DMS153 treated with DMSO at 0.1 percent for 48 hours (cell line): ENCODE measurements at regions not wholly inside any gene's neighbourhood (a gene's known extent, or its start where the extent isn't known, plus 50 kb on each side); places are given as distances from the start of the nearest gene placed in this dataset.

Experiments used
- DNase-seq: peaks from one replicate; lab custom pipeline; 2025; ENCODE audit not compliant: unreplicated experiment; lab: John Stamatoyannopoulos, UW

DNA sequence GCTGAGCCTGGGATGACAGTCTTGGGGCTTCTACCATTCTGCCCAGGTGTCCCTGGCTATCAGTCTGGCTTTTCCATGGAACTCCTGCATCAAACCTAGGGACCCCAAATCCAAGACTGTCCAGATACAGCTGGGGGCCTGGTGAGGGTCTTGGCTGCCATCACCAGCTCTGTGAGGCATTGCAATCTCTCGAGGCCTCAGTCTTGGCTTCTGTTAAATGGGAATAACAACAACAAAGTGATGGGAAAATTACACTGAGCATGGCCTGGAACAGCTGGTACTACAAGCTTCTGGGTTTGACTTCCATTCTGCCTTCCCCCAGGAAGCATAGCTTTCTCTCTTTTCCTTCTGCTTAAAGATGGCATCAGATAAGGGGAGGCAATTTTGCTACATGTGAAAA lies 50.0 kb upstream of the LCTL start:
- DNase-seq = no peak

DNA sequence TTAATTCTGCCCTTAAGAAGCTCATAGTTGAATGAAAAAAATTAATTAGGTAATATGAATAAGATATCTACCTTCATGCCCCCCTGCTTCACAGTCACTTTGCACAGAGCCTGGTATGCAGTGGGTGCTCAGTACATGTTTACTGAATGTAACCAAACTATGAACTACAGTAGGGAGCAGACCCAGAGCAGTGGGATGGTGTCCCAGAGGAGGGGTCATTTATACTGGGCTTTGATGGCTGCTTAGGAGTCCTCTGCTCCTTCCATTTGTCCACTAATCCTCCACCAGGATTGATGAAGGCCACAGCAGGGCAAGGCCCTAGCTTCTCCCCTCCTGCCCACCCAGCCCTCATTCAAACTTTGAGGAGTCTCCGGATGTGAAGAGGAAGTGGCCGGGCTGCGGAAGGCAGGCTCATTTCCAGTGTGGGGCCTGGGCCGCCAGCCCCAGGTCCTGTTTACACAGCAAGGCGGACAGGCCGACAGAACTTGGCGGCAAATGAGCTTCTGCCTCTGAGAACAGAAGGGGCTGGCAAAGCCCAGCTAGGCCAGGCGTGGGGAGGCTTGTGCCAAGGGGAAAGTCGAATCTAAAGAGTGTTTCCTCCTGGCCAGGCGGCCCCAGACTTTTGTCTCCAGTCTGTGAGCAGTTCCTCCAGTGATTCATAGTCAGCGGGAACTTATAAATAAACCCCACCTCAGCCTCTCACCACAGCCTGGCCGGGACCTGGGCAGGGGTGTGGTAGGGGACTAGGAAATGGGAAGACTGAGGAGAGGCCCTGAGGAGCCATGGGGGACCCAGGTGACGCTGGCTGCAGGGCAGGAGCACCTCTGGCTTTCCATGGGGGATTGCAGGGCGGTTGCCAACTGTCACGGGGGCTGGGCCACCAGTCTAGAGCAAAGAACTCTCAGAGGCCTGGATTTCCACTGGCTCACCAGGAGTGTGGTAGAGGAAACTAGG lies 51.6 kb upstream of the LCTL start:
- no peak for DNase-seq

DNA sequence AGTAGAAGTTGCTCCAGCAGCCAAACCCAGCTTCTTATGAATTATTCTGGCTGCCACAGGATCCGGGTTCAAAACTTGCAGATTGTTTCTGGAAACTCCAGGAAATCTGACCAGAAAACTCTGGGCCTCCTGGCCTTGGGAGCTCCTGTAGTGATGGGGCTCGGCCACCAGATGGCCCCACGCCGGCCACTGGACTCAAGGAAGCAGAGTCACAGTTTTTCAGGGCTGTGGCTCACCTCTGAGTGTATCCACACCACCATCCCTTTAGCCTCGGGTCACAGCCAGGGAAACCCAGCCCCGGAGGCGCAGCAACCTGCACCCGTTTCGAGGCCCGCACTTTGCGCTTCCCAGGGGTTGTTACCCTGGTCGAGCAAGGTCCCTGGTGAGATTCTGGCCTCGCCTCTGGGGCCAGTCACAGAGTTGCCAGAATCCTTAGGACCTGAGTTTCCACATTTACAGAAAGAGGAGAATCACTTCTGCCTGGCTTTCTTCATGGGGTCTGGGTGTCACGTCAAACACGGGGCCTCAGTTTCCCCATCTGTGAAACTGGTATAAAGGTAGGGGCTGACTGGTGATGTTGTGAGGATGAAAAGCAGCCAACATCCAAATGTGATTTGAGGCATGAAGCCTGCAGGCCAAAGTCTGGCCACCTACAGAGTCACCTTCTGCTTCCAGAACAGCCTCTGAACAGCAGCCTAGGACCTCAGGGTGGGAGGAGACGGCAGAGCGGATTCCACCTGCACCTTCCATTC lies 53.5 kb upstream of the LCTL start:
- DNase-seq = peak; percentile 0

DNA sequence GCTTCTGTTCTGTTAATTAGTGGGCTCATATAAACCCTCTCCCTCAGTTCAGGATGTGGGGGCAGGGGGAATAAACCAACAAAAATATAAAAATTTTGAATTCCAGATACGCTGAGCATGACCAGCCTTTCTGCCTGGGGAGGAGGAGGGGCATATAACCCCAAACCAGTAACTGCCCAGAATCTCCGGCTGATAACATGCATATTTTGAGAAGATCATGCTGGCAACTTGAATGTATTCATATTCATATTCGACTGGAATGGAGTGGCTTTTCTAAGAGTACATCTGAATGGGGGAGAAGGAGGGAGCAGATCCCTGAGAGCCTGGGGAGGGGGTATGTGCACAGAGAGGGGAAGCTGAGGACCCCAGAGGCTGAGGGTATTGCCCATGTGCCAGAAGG lies 54.5 kb upstream of the LCTL start:
- no peak for DNase-seq

DNA sequence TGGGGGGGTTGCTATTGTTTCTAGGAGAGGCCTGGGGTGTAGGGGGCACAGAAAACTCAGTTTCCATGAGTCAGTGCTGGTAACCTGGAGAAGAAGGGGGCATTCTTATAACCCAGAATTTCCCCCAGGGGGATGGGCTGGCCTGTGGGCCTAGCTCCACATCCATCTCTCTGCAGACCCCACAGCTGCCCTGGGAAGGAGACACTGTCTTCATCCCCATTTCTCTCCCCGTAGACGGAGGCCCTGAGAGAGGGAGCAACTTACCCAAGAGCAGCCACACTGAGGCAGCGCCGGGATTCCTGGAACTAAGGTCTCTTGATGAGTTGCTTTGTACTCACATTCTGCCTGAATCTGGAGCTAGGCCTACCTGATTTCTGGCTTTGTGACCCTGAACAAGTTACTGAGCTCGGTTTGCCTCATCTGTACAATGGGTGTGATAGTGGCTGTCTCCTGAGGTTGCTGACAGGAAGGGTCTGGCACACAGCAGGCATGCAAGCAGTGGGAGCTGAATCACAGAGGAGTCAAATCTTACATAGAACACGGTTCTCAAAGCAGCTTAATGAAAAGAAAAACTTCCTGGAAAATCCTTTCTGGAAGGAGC lies 55.0 kb upstream of the LCTL start:
- DNase-seq = no peak

DNA sequence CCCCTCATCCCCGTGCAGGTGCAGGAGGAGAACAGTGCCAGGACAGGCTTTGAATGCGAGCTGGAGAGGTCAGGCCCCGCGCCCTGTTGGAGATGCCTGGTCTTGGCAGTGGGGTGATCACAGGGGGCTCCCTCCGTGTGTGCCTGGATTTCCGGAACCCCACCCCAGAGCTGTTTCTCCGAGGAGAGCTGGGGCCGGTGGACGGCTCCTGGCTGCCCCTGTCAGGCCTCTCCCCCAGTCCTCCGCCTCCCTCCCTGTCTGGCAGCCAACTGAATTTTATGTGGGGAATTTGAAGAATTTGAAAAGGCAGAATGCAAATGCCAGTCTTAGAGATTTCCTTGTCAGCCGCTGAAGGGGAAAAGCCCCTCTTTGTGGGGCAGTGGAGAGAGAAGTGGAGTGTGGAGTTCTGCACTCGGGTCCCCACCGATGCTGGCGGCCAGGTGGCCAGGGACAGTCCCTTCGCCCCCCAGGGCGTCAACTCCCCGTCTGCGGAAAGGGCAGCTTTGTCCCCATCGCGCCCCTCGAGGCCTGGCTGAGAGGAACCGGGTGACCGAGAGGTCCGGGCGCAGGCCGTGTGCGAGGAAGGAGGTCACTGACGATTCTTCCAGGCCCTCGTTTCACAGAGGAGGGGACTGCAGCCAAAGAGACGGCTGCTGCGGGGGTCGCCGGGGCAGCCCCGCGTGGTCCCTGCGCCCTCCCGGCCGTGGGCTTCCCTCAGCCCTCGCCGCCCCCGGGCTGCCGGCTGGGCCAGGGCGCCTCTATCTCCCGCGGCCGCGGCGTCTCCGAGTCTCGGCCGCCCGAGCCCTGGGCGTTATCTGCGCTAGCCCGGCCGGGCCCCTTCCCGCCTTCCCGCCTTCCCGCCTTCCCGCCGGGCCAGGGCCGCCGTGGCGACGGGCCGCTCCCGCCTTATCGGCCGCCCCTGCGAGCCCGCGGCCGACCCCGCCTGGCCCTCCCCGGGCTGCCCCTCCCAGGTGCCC lies 56.0 kb upstream of the LCTL start:
- no peak for DNase-seq

DNA sequence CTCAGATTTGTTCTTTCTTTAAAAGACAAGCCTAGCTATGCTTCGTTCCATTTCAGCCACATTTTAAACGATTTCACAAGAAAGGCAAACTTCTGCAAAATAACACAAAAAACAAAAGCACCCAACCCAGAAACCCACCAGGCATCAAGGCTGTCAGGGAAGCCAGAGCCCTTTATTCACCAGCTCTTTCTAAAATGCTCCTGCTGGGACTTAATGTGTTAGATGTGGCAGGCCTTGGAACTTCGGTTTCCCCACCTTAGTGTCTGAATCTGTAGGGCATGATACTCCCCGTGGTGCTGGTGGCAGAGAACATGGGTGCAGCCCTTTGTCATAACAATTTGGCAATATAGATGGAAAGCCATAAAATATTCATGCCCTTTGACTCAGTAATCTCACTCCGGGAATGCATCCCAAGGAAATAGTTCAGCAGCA lies 56.8 kb upstream of the LCTL start:
- DNase-seq = no peak

DNA sequence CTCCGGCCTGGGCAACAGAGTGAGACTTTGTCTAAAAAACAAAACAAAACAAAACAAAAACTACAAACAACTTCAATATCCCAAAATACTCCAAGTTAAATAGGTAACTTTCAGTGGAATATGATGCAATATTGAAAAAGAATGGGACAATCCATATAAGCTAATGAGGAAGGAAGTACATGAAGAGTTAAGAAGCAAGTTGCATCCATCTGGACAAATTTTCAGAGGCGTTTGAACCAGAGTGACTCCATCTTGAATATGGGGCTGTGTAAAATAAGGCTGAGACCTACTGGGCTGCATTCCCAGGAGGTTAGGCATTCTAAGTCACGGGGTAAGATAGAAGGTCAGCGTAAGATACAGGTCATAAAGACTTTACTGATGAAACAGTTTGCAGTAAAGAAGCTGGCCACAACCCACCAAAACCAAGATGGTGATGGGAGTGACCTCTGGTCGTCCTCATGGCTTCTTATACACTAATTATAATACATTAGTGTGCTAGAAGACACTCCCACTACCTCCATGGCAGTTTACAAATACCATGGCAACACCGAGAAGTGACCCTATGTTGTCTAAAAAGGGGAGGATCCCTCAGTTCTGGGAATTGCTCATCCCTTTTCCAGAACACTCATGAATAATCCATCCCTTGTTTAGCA lies 58.1 kb upstream of the LCTL start:
- DNase-seq = no peak

DNA sequence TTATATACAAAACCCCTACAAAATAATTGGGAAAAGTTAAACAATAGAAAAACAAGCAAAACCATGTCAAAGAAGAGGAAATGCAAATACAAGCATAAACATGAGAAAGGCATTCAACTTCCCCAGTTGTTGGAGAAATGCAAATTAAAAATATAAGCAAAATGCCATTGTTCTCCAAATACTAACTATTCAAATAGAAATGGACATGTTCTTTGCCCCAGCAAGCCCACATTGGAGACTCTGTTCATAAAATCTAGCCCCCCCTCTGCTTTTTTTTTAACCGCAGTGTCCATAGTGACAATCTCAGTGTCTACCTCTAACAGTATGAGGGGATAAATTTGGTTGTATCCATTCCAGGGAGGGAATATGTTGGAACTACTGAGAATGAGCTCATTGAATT lies 59.7 kb upstream of the LCTL start:
- DNase-seq = no peak

DNA sequence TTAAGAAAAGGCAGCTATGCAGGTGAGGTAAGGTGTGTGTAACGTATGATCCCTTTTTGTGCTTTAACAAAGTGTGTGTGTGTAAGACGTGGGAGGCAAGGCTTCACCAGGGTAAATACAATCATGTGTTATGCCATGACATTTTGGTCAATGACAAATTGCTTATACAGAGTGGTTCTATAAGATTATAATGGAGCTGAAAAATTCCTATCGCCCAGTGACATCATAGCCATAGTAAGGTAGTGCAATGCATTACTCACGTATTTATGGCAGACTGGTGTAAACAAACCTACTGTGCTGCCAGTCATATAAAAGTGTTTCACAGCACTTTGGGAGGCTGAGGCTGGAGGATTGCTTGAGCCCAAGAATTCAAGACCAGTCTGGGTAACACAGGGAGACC lies 60.2 kb upstream of the LCTL start:
- no peak for DNase-seq

DNA sequence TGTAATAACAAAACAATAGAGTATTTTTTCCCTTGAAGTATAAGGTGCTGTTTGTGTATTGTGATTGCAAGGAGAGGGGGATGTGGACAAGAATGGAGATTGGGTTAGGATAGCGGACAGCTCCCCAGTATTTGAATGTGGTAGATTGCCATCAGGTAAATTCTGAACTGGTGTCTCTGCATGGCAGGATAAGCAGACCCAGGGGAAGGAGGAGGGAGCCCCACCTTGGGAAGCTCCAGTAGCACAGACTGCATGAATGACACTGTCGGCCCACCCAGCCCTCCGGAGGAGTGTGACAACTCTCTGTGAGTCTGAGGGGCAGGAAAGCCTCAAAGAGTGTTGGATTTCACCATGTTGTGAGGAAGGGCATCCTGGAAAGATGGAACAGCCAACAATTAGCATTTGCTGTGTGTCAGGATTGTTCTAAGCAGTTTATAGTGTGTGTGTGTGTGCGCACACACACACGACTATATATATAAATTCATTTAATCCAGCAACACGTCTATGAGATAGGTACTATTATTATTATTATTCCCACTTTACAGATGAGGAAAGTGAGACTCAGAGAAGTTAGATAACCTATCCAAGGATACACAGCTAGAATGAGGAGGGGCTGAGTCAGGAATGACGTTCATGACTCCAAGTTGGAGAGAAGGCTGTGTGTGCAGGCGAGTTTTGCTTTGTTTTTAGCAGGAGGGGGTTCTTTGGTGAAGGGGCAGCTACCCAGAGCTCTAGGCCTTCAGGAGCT lies 63.4 kb upstream of the LCTL start:
- DNase-seq = no peak

DNA sequence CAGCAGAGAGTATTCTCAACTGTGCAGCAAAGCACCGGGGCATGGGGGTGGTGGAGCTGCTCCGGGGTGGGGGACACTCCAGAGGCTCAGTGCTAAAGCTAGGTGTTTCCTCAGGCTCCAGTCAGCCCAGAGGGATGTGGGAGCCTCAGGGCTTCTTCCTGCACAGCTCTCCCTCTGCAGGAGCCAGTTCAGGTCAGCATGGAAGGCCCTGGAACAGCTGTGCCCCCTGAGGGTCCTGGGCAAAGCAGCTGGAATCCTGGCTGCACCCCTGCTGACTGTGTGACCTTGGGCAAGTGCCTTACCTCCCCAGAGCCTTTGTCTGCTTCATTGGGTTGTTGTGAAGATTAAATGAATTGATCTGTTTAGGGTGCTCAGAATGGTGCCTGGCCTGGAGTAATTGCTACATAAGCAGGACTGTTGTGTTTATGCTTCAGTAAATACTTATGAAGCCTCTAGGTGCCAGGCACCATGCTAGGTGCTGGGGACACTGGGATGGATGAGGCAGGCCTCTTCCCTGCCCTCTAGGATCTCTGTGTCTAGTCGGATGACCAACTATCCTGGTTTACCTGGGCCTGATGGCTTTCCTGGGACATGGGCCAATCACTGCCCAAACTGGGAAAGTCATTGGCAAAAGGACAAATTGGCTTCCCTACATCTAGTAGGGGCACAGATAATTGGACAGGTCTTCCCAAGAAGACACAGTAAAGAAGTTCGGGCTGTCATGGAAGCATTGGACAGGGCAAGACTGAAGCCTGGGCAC lies 64.2 kb upstream of the LCTL start:
- no peak for DNase-seq

DNA sequence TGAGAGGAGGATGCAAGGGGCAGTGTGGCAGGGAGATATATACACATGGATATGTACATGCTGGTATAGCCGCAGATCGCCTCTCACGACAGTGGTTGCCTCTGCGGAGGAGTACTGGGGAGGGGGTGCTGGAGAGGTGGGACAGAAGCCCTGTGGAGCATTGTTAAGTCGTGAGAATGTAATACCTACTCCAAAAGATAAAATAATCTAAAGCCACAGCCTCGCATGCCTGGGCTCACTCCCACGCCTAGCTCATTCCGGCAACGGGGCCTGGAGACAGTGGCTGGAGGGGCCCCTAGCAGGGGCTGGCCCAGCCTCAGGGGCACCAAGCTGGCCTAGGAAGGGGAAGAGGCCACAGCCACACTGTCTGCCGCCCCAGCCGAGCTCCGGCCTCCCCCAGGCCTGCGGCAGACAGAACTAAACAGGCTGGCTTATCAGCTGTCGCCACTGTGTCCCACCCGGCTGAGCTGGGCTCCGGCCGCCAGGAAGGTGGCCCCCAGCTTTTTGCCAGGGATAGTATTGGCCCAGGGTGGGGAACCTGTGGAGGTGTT lies 65.1 kb upstream of the LCTL start:
- DNase-seq = no peak

DNA sequence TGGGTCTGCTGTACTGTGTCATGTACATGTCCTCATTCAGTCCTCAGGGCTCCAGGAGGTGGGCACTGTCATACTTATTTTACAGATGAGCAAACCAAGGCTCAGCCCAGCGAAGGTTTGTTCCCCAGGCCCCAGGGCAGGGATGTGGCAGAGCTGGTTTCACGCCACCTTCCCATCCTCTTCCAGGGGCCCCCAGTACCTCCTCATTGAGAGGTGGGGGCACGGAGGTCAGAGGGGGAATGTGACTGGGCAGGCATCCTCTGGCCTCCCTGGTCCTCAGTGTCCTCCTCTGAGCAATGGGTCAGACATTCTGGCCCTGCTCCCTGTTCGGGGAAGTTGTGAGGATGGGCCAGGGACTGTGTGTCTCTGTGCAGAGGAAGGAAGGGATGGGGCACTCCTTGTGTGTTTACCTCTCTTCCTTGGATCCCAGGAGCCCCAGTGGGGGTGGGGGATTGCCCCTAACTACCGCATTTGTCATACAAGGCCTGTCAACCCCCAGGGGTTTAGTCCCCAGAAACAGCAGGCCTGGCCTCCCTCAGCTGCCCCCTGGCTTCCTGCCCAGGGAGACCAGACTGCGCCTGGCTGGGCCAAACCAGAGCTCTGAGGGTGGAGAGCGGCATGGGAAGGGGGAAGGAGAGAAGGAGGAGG lies 65.9 kb upstream of the LCTL start:
- DNase-seq = no peak

DNA sequence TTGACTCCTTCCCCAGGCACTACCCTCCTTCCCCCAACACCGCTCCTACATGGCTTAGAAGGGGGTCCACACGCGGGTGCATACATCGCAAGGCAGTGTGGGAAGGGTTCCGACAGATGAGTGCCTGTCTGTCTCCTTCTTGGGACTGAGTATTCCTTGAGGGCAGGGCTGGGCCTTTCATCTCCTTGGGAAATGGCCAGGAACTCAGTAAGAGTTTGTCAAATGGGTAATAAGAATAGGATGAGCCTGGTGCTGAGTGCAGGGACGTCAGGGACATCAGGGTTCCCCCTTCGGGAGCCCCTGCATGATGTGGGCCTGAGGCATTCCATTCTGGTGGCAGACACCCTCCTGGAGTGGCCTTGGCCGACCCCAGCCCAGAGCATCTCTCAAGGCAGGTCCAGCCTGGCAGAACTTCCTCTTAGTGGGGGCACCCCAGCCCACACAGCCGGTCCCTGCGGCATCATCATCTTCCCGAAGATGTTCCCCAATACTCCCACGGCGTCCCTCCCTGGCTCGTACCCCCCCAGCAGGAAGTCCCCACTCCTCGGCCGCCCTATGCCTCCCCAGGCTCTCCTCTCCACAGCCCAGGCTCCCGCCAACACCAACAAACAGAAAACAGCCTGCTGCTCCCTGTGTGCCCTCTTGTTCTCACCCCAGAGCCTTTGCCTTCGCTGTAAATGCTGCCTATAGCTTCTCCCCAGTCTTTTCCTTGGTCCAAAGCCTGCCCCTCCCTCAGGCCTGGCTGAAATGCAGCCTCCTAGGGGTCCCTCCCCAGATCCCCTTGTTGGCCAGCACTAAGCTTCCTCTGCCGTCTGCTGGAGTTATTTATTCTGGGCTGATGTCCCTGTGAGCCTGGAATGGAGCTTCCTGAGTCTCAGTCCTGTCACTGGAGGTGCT lies 67.5 kb upstream of the LCTL start:
- DNase-seq = no peak

DNA sequence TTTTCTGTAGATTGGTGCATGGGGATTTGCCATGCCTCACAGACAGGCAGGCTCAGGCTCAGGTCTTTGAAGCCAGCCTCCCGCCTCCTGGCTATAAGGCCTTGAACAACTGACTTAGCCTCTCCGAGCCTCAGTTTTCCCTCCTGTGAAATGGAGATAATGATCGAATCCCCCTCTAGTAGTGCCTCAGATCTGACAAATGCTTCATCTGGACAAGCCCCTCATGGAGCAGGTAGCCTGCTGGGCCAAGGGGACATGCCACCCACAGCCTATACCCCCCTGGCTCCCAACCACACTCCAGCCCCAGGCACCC lies 68.1 kb upstream of the LCTL start:
- no peak for DNase-seq

DNA sequence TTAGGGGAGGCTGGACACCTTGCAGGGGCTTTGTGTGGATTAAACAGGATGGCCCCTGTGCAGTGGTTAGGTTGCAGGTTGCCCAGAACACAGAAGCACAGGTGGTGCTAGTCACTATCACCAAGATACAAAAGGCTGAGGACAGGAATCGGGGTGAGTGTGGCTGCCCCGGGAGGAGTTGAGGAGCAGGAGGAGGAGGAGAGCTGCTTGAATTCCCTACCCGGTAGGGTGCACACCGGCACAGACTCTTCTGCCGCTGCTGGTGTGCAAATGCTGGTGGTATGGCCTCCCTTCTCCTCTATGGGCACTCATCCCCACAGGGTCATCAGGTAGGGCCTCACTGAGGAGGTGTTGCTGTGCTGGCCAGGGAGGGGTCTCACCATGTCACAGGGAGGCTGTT lies 67.5 kb upstream of the SMAD6 start:
- no peak for DNase-seq
